OCI-LY7 (cell line): ENCODE measurements at regions not wholly inside any gene's neighbourhood (a gene's known extent, or its start where the extent isn't known, plus 50 kb on each side); places are given as distances from the start of the nearest gene placed in this dataset.

Source experiments
- CTCF ChIP-seq: fragments of 200-600 bp; sonication (generic); conservative IDR thresholded peaks from 2 replicates; pipeline ENCODE4 v1.5.1; 2014; ENCODE audit warnings: mild to moderate bottlenecking, antibody characterized with exemption, low read length, moderate library complexity, mixed read lengths
- EZH2phosphoT487 ChIP-seq: fragments of 200-600 bp; sonication (generic); IDR thresholded peaks from 2 replicates; pipeline ENCODE4 v1.6.1; 2018; ENCODE audit warnings: low read depth, borderline replicate concordance, mild to moderate bottlenecking, mixed run types, antibody characterized with exemption, low read length, moderate library complexity, mixed read lengths

GRCh38 chr1:58307431-58307830, 239.1 kb downstream of the OMA1 start:
- no peak for TF ChIP-seq CTCF
- TF ChIP-seq EZH2phosphoT487: no peak
